T-helper 2 cell treated with Interferon-gamma antibody and Interleukin-4, amounts not matched to agents 5 μg/mL and 100 μg/mL, for 36 hours (primary cell): ENCODE measurements at regions not wholly inside any gene's neighbourhood (a gene's known extent, or its start where the extent isn't known, plus 50 kb on each side); places are given as distances from the start of the nearest gene placed in this dataset.

Experiments
- DNase-seq: peaks from one replicate; pipeline ENCODE4 v3.0.0; 2021; ENCODE audit warnings: low spot score
- H3K27ac Mint-ChIP-seq: one replicate; pipeline ENCODE4 v1.8.0; 2021; ENCODE audit warnings: mild to moderate bottlenecking, mixed read lengths
- H3K27me3 Mint-ChIP-seq: one replicate; pipeline ENCODE4 v1.8.0; 2021; ENCODE audit warnings: low read depth, mixed read lengths
- H3K36me3 Mint-ChIP-seq: one replicate; pipeline ENCODE4 v1.8.0; 2021; ENCODE audit warnings: low read depth, mixed read lengths
- H3K4me1 Mint-ChIP-seq: one replicate; pipeline ENCODE4 v1.8.0; 2021; ENCODE audit warnings: low read depth, mixed read lengths
- H3K4me3 Mint-ChIP-seq: one replicate; pipeline ENCODE4 v1.8.0; 2022; ENCODE audit warnings: mild to moderate bottlenecking, moderate library complexity, mixed read lengths
- H3K9me3 Mint-ChIP-seq: one replicate; pipeline ENCODE4 v1.8.0; 2021; ENCODE audit warnings: mixed read lengths

GRCh38 chr22:47610281-47610680 is 847.8 kb downstream of the TBC1D22A start:
- Mint-ChIP-seq H3K4me3 (no peak overlapping the region), H3K27me3 (no peaks in the 10 kb centered on the region), H3K36me3 (no peaks in the 10 kb centered on the region), H3K4me1 (no peaks in the 10 kb centered on the region), H3K9me3 (no peaks in the 10 kb centered on the region), H3K27ac (no peak overlapping the region)
- no peak for DNase-seq

DNA sequence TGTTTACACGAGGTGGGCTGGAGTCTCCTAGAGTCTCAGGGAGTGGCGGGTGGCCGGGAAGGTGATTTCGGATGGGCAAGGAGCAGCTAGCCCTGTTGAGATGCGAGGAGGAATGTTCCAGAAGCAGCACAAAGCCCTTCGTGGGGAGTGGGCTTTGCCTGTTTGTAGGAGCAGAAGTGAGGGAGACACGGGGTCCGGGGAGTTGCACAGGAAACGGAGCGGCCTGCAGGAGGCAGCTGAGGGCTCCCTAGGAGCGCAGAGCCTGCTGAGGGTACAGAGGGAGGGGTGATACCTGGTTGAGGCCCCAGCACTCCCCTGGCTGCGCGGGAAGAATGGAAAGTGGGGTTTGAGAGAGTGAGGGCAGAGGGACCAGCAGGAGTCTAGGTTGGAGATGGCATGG is 847.2 kb downstream of the TBC1D22A start:
- no peak overlapping the region for H3K4me3 Mint-ChIP-seq
- H3K4me1 Mint-ChIP-seq: no peaks in the 10 kb centered on the region
- H3K27ac Mint-ChIP-seq: no peak overlapping the region
- no peaks in the 10 kb centered on the region for H3K9me3 Mint-ChIP-seq
- DNase-seq: no peak
- no peaks in the 10 kb centered on the region for H3K36me3 Mint-ChIP-seq
- no peaks in the 10 kb centered on the region for H3K27me3 Mint-ChIP-seq

DNA sequence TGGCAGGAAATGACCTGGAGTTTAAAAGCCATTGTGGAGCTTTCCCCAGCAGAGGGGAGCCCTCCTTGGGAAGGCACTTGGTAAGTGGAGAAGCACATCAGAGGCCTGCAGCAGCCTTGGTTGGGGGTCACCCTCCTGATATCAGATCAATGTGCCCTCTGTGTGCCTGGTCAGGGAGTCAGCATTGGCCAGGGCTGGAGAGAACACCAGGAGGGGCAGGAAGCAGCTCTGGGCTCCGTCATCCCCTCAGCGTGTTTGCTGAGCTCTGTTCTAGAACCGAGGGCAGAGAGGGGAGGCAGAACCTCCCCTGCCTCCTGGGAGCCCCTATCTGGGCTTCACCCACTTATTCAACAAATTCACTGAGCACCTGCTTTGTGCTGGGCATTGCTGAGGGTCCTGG is 846.0 kb downstream of the TBC1D22A start:
- no peak for DNase-seq
- Mint-ChIP-seq H3K27ac (no peak overlapping the region), H3K9me3 (no peaks in the 10 kb centered on the region), H3K36me3 (no peaks in the 10 kb centered on the region), H3K4me1 (no peaks in the 10 kb centered on the region), H3K27me3 (no peaks in the 10 kb centered on the region), H3K4me3 (no peak overlapping the region)

GRCh38 chr22:47607486-47607885 is 845.0 kb downstream of the TBC1D22A start:
- H3K4me1 Mint-ChIP-seq: no peaks in the 10 kb centered on the region
- no peak overlapping the region for H3K27ac Mint-ChIP-seq
- no peaks in the 10 kb centered on the region for H3K36me3 Mint-ChIP-seq
- no peaks in the 10 kb centered on the region for H3K9me3 Mint-ChIP-seq
- no peak overlapping the region for H3K4me3 Mint-ChIP-seq
- no peak for DNase-seq
- H3K27me3 Mint-ChIP-seq: no peaks in the 10 kb centered on the region

GRCh38 chr22:47606426-47606825 is 844.0 kb downstream of the TBC1D22A start:
- DNase-seq: no peak
- no peak overlapping the region for H3K27ac Mint-ChIP-seq
- no peaks in the 10 kb centered on the region for H3K36me3 Mint-ChIP-seq
- H3K4me3 Mint-ChIP-seq: no peak overlapping the region
- no peaks in the 10 kb centered on the region for H3K27me3 Mint-ChIP-seq
- no peaks in the 10 kb centered on the region for H3K9me3 Mint-ChIP-seq
- H3K4me1 Mint-ChIP-seq: no peaks in the 10 kb centered on the region

- Mint-ChIP-seq H3K27ac (no peak overlapping the region), H3K9me3 (no peaks in the 10 kb centered on the region), H3K36me3 (no peaks in the 10 kb centered on the region), H3K4me1 (no peaks in the 10 kb centered on the region), H3K27me3 (no peaks in the 10 kb centered on the region), H3K4me3 (no peak overlapping the region)
- DNase-seq: no peak
Measured at GRCh38 chr22:47605886-47606285, 843.4 kb downstream of the TBC1D22A start.

- Mint-ChIP-seq H3K27me3 (no peaks in the 10 kb centered on the region), H3K27ac (no peak overlapping the region), H3K4me1 (no peaks in the 10 kb centered on the region), H3K4me3 (no peak overlapping the region), H3K36me3 (no peaks in the 10 kb centered on the region), H3K9me3 (no peaks in the 10 kb centered on the region)
- DNase-seq: no peak
Measured at GRCh38 chr22:47605441-47605840, 843.0 kb downstream of the TBC1D22A start.

- H3K4me1 Mint-ChIP-seq: no peaks in the 10 kb centered on the region
- no peak overlapping the region for H3K4me3 Mint-ChIP-seq
- H3K27me3 Mint-ChIP-seq: no peaks in the 10 kb centered on the region
- H3K9me3 Mint-ChIP-seq: no peaks in the 10 kb centered on the region
- DNase-seq: no peak
- H3K27ac Mint-ChIP-seq: no peak overlapping the region
- no peaks in the 10 kb centered on the region for H3K36me3 Mint-ChIP-seq
Measured at GRCh38 chr22:47604563-47604962, 842.1 kb downstream of the TBC1D22A start.

- H3K9me3 Mint-ChIP-seq: no peaks in the 10 kb centered on the region
- H3K36me3 Mint-ChIP-seq: no peaks in the 10 kb centered on the region
- no peak overlapping the region for H3K27ac Mint-ChIP-seq
- no peaks in the 10 kb centered on the region for H3K4me1 Mint-ChIP-seq
- no peak overlapping the region for H3K4me3 Mint-ChIP-seq
- H3K27me3 Mint-ChIP-seq: no peaks in the 10 kb centered on the region
- no peak for DNase-seq
Measured at GRCh38 chr22:47602732-47603131, 840.3 kb downstream of the TBC1D22A start.

- Mint-ChIP-seq H3K4me1 (no peaks in the 10 kb centered on the region), H3K9me3 (no peaks in the 10 kb centered on the region), H3K27me3 (no peaks in the 10 kb centered on the region), H3K27ac (no peak overlapping the region), H3K36me3 (no peaks in the 10 kb centered on the region), H3K4me3 (no peak overlapping the region)
- no peak for DNase-seq
Measured at GRCh38 chr22:47601666-47602065, 839.2 kb downstream of the TBC1D22A start.

GRCh38 chr22:47600791-47601625 is 838.6 kb downstream of the TBC1D22A start:
- Mint-ChIP-seq H3K4me1 (no peaks in the 10 kb centered on the region), H3K27ac (no peak overlapping the region), H3K9me3 (no peaks in the 10 kb centered on the region), H3K4me3 (no peak overlapping the region), H3K27me3 (no peaks in the 10 kb centered on the region), H3K36me3 (no peaks in the 10 kb centered on the region)
- no peak for DNase-seq

DNA sequence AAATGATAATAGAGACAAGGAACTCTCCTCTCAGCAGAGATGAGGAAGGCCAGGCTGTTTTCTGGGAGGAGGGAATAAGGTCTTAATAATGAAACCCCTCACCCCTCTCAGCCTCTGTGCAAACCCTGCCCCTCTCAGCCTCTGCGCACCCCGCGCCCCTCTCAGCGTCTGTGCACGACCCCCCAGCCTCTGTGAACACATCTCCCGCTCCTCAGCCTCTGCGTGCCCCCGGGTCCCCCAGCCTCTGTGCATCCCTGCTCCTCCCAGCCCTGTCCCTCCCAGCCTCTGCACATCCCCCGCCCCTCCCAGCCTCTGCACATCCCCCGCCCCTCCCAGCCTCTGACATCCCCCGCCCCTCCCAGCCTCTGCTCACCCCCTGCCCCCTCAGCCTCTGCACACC is 837.8 kb downstream of the TBC1D22A start:
- no peaks in the 10 kb centered on the region for H3K27me3 Mint-ChIP-seq
- no peaks in the 10 kb centered on the region for H3K9me3 Mint-ChIP-seq
- no peaks in the 10 kb centered on the region for H3K4me1 Mint-ChIP-seq
- no peak overlapping the region for H3K27ac Mint-ChIP-seq
- H3K36me3 Mint-ChIP-seq: no peaks in the 10 kb centered on the region
- DNase-seq: no peak
- no peak overlapping the region for H3K4me3 Mint-ChIP-seq

GRCh38 chr22:47599753-47600152 is 837.3 kb downstream of the TBC1D22A start:
- no peaks in the 10 kb centered on the region for H3K9me3 Mint-ChIP-seq
- H3K4me1 Mint-ChIP-seq: no peaks in the 10 kb centered on the region
- no peak overlapping the region for H3K27ac Mint-ChIP-seq
- no peaks in the 10 kb centered on the region for H3K27me3 Mint-ChIP-seq
- H3K4me3 Mint-ChIP-seq: no peak overlapping the region
- no peak for DNase-seq
- no peaks in the 10 kb centered on the region for H3K36me3 Mint-ChIP-seq

DNA sequence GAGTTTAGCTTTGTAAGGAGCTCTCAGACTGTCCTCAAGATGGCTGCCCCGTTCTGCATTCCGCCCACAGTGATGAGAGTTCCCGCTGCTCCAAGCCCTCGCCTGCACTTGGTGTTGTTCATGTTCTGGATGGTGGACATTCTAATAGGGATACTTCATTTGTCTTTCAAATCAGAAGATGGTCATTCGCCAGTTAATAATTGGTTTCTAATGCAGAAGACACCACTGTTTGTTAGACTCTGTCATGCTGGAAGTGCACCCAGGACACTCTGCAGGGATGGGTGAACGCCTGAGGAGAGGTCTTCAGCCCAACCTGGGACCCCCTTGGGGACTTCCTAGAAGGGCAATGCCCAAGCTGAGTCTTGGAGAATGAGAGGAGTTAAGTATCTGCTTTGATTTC is 836.4 kb downstream of the TBC1D22A start:
- H3K9me3 Mint-ChIP-seq: no peaks in the 10 kb centered on the region
- H3K4me1 Mint-ChIP-seq: no peaks in the 10 kb centered on the region
- H3K36me3 Mint-ChIP-seq: no peaks in the 10 kb centered on the region
- H3K27me3 Mint-ChIP-seq: no peaks in the 10 kb centered on the region
- H3K27ac Mint-ChIP-seq: no peak overlapping the region
- no peak for DNase-seq
- no peak overlapping the region for H3K4me3 Mint-ChIP-seq

GRCh38 chr22:47597041-47597440 is 834.6 kb downstream of the TBC1D22A start:
- Mint-ChIP-seq H3K36me3 (no peaks in the 10 kb centered on the region), H3K27ac (no peak overlapping the region), H3K4me3 (no peak overlapping the region), H3K27me3 (no peaks in the 10 kb centered on the region), H3K4me1 (no peaks in the 10 kb centered on the region), H3K9me3 (no peaks in the 10 kb centered on the region)
- DNase-seq: no peak
